OCI-LY1 (cell line): ENCODE measurements at regions not wholly inside any gene's neighbourhood (a gene's known extent, or its start where the extent isn't known, plus 50 kb on each side); places are given as distances from the start of the nearest gene placed in this dataset.

Experiments
- EZH2 ChIP-seq: fragments of 200-600 bp; sonication (generic), shearing (Covaris generic); IDR thresholded peaks from 2 replicates; pipeline ENCODE4 v1.8.0; 2017; ENCODE audit warnings: borderline replicate concordance, mixed run types, mild to moderate bottlenecking, antibody characterized with exemption, low read length, moderate library complexity, mixed read lengths
- TF ChIP-seq, protein P1 (sequence below): fragments of 200-600 bp; sonication (generic), shearing (Covaris generic); IDR thresholded peaks from 2 replicates; pipeline ENCODE4 v1.5.1; 2017; ENCODE audit warnings: mild to moderate bottlenecking, antibody characterized with exemption, low read length, moderate library complexity, mixed read lengths

DNA sequence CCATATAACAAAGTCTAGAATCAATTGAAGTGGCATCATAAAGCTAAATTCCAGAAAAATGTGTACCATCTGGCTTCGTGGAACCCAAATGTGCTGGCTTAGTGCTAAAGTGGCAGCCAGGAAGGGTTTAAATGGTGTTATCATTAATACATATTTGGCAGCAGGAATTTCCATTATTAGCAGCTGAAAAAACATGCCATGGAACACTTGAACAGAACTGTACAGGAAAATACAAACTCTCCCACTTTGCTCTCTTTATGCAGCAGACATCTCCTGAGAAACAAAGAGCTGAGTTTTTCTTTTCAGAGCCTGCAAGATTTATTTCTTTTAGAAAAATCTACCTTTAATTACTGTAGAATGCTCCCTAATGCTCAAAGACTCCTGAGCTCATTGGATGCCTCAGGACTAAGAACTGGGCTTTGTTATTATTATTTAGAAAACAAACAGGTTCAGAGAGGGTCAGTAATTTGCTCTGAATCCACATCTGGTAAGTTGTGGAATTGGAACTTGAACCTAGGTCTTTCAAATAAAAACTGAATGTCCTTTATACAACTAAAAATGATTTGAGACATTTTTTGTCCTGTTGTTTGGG, 179.0 kb downstream of the LACC1 start:
- TF ChIP-seq, protein P1, sequence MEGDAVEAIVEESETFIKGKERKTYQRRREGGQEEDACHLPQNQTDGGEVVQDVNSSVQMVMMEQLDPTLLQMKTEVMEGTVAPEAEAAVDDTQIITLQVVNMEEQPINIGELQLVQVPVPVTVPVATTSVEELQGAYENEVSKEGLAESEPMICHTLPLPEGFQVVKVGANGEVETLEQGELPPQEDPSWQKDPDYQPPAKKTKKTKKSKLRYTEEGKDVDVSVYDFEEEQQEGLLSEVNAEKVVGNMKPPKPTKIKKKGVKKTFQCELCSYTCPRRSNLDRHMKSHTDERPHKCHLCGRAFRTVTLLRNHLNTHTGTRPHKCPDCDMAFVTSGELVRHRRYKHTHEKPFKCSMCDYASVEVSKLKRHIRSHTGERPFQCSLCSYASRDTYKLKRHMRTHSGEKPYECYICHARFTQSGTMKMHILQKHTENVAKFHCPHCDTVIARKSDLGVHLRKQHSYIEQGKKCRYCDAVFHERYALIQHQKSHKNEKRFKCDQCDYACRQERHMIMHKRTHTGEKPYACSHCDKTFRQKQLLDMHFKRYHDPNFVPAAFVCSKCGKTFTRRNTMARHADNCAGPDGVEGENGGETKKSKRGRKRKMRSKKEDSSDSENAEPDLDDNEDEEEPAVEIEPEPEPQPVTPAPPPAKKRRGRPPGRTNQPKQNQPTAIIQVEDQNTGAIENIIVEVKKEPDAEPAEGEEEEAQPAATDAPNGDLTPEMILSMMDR: no peak
- no peak for TF ChIP-seq EZH2
